HG03432 (cell line): ENCODE measurements at regions not wholly inside any gene's neighbourhood (a gene's known extent, or its start where the extent isn't known, plus 50 kb on each side); places are given as distances from the start of the nearest gene placed in this dataset.
"Not testable (repeated sequence)": the region's sequence is repeated elsewhere in the genome, so short reads cannot be mapped to it uniquely, and the experiment has no call there.

Source experiments
- ATAC-seq: cut with Tn5 transposase; IDR thresholded peaks from one replicate; pipeline ENCODE4 v1.9.1; 2021; ENCODE audit warnings: mild to moderate bottlenecking, moderate library complexity; ENCODE audit not compliant: unreplicated experiment

DNA sequence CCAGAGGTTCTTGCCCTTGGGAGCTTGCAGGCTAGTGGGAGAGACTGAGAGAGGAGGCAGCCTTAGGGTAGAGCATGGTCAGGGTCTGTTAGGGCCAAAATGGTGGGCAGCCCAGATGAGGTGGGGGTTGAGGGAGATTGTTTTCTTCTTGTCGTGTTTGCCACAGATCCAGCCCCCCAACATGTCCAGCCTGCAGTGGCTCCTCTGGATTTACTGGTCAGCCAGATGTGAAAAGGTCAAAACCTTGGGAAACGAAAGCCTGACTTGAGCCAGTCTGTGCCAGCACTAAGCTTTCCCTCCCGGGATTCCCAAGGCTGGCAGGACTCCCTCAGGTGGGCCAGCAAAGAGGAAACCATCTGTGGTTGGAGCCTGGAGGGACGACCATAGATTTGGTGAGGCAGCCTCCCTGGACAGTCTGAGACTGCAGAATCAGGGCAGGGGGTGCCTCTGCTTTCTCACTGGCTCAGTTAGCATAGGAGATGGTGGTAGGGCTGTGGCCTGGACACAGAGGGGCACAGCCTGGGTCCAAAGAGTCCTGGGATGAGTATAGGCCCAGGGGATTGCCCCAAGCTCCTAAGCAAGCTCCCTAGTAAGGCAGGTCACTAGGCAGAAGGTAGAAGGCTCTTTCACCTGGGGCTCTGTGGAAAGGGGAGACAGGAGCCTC is 51.2 kb upstream of the PRR23C start:
- ATAC-seq: no peak

DNA sequence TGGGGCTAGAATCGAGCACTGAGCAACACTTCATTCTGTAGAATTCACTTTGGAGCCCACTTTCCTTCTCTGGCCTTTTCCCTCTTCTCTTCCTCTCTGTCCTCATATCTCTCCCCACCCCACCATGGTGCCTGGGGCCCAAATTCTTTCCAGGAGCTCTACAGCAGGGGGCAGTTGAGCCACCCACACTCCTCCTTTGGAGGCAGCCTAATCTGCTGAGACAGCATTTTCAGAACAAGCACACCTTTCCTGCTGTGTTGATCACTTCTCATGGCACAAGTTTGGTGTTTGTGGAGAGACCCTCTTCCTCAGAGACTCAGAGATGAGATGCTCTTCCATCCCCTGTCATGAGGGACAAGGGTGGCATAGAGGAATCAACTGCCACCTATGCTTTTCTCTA is 52.0 kb upstream of the PRR23C start:
- no peak for ATAC-seq

DNA sequence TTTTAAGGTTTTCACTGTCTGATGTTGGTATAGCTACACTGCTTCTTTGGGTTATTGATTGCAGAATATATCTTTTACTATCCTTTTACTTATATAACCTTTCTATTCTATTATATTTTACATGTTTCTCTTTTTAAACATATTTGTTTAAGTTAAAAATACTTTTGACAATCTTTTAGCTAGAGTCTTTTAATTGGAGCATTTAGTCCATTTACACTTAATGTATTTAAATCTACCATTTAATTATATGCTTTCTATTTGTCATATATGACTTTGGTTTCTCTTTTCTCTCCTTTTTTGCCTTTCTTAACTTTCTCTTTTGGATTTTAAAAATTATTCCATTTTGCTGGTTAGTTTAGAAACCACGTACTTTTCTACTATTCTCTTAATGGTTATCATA is 53.7 kb upstream of the PRR23C start:
- no peak for ATAC-seq

DNA sequence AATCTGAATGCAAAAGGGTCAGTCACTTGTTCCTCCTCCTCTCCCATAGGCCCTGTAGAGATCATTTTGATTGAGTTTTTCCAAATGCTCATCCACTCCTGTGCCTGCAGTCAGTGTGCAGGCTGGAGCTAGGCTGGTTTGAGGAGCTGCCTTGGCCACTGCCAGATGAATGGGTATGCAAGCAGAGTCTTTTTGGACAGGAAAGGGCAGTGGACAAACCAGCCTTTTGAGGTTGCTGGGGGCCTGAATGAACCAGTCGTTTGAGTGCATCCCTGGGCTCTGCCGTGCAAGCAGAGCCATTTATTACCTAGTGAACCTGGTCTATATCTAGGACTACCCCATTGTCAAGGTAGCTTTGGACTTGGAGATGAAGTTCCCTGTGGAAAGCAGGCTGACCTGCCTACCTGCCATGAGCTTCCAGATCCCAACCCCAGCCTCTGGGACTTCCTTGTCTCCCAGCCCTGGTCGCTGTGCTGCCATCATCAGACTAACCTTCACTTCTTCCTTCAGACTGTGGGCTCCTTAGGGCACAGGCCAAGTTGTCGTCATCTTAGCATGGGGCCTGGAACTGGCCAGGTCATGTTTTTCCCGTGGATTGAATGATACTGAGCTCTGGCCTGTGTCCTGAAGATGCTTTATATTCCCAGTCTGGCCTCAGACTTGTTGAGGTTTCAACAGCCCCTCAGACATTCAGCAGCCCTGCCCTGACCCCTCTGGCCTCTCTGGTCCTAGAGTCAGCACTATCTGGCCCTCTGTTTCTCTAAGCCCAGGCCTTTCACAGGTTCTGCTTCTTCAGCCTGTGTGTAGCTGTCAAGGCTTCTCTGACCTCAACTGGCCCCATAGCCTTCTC is 55.5 kb upstream of the PRR23C start:
- no peak for ATAC-seq

DNA sequence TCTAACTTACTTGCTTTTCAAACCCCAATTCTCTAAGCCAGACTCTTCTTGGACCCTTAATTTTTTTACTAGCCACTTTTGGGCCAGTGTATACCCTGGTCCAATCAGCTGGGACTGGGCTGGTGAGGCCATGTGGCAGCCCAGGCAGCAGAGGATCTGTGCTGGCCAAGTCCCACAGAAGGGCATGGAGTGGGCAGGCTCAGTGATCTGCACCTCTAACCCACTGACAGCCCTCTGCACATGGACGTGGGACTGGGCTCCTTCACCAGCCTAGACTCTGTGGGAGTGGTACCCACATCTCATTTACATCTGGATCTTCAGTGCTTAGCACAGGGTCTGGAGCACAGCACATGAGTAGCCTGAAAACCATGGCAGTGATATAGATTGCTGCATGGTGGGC is 56.1 kb upstream of the PRR23C start:
- ATAC-seq: no peak

DNA sequence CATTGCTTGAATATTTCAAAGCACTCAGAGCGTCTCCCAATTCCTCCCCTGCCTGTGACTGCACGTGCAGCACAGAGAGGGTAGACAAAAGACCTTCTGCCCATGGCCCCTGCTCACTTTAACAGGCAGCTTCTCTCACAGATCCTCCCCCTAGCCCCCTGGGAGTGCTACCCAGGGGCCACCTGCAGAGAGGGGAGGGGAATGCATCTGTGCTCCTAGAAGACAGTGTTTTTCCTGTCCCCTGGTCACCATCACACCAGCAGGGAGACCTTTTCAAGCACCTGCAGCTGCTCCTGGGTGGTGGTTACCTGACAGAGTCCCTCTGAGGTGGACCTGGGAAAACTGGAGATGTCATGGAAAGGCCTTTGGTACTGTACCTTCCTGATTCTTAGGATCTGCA is 56.7 kb upstream of the PRR23C start:
- no peak for ATAC-seq

DNA sequence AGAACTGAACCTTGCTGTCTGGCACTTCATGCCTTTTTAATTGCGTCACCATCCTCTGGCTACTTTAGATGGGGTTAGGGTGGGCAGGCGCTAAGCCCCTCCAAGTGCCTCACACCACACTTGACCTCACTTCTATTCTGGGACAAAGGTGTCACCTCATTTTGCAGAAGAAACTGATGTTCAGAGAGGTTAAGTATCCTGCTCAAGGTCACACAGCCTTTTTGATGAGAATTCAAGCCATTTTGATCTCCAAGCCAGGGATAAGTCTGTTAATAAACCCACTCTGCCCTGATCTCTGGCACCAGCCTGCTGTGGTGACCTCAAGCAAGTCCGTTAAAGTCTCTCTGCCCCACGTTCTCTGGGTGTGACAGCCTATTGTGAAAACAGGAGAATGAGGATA is 58.8 kb upstream of the PRR23C start:
- ATAC-seq: no peak

DNA sequence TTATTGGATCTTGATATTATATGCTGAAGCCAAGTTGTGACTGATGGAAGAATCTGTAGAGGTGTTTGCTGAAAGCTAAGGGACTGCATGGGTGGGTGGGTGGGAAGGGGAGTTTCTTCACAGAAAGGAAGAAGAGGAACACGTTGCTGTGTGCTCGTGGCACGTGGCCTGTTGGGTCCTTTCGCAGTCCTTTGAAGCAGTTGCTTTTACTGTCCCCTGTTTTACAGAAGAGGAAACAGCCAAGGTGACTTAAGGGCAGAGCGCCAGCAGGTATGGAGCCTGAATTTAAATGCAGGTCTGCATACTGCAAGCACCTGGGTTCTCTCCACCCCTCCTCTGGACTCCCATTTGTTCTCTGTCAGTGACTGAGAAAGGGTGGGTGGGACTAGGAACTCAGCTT is 59.4 kb upstream of the PRR23C start:
- ATAC-seq: no peak

DNA sequence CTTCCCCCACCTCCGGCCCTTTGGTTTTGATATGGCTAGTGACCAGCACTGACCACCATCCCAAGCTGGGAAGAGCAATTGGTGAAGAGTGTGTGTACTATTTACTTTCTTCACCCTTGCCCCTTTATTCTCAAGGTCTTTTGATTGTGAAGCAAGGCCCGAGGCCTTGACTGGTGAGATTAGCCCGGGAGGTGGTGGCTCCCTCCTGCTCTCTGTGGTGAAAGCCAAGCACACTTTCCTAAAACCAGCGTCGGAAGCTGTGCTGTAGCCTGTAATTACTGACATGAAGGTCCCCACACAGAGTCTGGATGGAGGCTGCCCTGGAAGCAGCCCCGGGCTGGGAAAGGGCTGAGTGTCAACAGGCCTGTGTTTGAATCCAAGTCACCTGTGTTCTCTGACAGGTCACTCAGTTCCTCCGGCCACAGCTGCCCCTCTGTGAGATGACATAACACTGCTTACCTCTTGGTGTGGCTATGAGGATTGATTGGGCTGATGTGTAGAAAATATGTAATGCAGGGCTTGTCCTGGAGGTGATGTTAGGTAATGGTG is 60.5 kb upstream of the PRR23C start:
- ATAC-seq: no peak

DNA sequence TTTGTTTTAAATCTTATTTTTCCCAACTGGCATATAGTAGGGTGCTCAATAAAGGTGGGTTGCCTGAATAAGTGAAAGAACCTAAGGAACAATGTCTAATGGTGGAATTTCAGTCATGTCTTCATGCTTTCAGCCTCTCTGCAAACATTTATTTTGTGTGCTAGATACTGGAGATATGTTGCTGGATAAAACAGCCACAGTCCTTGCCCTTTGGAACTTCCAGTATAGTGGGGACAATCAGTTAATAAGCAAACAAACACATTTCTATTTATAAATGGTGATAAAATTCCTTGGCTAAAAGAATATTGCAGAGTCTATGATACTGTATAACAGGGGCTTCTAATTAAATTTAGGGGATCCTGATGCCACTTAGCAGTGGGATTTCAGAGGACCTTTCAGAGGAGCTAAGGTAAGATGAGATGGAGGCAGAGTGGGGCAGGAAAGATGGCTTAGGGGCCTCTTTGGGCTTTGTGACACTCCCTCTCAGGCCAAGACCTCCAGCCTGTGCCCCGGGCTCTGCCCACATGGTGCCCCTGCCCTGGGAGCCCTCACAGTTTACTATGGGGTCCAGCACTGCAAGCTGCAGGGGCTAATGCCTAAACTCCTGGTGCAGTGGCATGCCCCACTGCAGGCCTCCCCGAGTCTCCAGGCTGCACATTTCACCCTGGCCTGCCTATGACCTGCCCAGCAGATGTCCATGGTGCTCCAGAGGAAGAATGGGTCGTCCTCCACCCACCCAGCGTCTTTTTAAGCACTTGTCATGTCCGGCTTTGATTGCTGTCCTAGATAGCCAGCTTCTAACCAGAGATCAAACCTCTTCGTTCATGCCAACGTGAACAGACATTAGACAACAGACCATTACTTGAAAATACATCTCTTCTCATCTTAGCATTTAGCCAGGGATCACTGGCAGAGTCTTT is 61.6 kb upstream of the PRR23C start:
- ATAC-seq: no peak

DNA sequence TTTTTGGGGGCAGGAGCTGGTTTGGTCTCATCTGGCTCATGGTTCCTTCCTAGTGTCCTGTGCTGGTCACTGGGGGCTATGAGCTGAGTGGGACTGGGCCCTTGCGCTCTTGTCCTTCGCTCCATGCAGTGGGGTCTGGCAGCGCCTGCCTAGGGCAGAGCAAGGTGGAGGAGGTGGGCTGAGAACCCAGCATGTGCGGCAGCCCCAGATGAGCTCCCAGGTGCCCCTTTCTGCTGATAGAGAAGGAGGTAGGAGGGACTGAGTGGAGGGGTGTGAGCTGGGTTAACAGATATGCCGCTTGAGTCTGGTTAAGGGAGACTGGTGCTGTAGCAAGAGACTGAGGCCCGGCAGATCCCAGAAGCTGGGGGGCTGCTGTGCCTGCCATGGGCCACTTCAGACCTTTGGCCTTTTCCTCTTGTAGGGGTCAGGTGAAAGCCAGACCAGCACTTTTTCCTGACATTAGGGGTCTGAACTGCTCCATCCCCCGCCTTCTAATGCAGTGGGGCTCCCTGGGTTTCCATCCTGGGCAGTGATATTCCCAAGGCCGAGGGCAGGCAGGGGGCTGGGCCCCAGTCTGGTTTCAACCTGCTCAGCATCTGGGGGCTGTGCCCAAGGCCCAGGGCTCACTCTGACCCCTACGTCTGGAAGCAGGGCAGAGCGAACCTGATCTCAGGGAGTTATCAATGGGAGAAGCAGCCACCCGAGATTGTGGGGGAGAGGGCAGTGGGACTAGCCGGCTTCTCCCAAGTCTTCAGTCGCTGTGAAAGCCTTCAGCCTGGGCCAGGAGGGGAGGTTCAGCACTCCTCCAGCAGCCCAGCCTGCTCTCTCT is 62.9 kb upstream of the PRR23C start:
- no peak for ATAC-seq

DNA sequence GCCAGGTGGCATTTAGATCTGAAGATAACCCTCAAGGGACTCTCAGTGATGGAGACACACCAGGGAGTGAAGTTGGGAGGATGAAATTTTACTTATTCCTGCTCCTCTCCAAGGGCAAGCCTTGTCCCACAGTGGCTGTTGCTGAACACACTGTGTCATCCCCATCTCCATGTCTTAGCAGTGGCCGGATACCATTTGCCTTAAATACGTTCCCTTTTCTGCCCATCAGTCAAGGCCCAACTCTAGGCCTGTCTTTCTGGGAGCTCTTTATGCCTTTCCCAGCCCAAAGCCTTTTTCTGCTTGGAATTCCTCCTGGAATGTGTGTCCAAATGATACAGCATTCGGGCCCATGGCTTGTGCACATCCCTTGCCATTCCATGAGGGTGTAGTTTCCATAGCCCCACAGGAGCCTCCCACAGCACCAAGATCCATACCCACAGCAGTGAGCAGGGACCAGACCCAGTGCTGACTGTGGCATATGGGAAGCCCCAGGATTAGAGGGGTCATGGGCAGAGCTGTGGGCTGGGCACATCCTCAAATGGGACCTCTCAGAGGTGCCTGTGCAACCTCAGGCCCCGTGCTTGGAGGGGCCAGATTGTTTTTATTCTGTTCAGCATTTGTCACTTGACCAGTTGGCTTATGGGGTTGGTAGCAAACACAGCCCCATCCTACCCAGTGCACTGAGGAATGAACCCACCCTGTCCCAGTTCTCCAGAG is 63.7 kb upstream of the PRR23C start:
- no peak for ATAC-seq

DNA sequence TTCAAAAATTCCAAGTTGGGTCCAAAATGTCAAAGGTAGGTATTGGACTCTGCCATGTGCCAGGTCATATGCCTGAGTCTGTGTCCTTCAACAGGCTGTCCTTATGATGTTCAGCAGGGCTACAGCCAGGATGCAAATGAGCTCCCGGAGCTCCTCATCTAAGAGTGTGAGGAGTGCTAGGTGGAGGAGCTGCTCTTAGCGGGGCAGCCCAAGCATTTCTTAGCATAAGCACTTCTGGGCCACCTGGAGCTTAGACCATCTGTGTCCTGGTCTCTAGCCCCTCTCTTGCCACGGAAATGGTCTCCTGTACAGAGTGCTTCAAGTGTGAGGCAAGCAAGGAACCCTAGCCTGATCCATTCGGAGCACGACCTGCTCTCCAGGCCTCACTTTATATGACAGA is 64.6 kb upstream of the PRR23C start:
- ATAC-seq: no peak

DNA sequence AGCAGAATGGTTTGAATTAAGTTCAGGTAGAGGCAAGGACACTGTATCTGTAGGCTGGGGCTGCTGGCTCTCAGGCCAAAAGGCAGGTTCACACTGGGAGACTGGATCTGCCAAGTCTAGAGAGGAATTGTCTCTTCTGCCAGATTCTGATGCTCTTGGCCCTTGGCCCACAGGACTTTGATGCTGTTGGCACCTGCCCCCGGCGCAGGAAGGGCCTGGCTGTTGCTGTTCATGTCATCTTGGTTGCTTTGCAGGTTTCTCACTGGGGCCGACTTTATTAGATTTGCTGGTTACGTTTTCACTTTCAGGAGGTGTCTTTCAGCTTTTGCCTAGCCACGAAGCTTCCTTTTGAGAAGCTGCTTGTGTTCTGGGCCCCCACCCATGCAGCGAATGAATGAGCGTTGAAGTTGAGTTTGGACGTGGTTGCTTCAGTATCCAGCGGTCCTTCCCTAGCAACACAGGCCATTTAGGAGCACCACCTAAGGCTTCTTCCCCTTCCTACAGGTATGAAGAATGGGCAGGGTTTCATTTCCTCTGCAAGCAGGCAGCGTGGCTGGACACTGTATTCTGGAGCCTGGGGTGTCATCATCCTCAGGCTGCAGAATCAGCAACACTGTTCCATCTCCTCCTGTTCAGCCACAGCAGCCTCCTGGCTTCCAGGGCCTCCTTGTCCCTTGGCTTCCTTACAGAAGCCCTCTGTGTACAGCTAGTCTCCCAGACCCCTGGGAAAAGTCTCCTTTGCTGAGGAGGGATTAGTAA is 65.6 kb upstream of the PRR23C start:
- ATAC-seq: peak; percentile 52

DNA sequence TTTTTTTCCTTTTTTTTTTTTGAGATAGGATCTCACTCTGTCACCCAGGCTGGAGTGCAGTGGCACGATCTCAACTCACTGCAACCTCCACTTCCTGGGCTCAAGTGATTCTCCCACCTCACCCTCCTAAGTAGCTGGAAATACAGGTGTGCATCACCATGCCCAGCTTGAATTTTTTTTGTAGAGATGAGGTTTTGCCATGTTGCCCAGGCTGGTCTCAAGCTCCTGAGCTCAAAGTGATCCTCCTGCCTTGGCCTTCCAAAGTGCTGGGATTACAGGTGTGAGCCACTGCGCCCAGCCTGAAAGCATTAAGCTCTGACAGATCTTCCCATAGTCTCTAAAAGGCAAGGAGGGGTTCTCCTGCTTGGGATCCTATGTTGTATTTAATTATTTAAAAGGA is 66.2 kb upstream of the PRR23C start:
- ATAC-seq: not testable (repeated sequence)

DNA sequence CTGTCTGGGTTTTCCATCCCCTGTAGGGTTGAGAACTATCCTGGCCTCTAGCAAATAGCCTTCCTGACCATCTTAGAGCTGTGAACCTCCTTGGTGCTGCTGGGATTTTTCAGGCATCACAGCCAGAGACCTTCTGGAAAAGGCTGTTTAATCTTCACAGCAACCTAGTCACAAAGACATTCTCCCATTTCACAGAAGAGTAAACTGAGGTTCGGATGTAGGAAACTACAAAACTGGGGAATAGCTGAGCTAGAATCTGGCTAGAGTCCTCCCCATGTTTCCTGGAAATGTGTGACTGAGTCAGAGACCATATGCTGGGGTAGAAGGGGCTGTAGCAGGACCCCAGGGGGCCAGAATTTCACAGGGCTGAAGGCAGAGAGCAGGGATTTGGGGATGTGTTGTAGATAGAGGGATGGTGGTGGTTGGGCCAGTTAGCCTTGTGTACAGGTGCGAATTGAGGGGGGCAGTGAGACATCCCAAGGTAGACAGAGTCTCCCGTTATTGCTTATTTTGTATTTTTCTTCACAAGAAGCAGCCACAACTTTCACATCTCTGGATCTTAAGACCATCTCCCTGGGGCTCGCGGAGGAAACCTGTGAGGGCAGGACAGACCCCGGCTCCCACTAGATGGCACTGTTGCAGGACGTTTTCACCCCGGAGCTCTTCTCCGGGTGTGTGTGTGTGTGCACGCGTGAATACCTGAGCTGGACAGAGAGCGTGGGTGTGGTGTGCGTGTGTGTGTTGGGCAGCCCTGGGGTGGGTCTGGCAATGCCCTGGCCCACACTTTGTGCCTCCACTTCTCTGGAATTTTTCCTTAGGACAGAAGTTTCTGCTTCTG is 66.9 kb upstream of the PRR23C start:
- ATAC-seq: peak; percentile 55

DNA sequence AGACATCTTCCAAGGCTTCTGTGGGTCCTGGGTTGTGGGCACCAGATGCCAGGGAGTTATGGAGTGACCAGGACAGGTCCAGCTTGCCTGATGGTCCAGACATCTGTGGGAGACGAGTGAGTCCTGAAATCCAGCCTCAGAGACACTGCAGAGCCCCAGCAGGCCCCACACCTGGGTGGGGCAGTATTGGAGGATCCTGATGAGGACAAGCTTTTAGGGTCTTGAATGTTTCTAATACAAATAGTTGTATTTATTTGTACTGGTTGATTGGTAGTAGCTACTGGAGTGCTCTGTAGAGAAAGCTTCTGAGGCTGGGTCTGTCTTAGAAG is 67.5 kb upstream of the PRR23C start:
- no peak for ATAC-seq
